Ishikawa (cell line): ENCODE measurements at regions not wholly inside any gene's neighbourhood (a gene's known extent, or its start where the extent isn't known, plus 50 kb on each side); places are given as distances from the start of the nearest gene placed in this dataset.

ENCODE experiments used
- CEBPB ChIP-seq: IDR thresholded peaks from 2 replicates; pipeline ENCODE4 v1.6.1; 2012
- CREB1 ChIP-seq: IDR thresholded peaks from 2 replicates; pipeline ENCODE4 v1.6.1; 2012; ENCODE audit warnings: low read depth
- EGR1 ChIP-seq: IDR thresholded peaks from 2 replicates; pipeline ENCODE4 v1.6.1; 2012
- EP300 ChIP-seq: IDR thresholded peaks from 2 replicates; pipeline ENCODE4 v1.6.1; 2012; ENCODE audit warnings: borderline replicate concordance
- FOXM1 ChIP-seq: IDR thresholded peaks from 2 replicates; pipeline ENCODE4 v1.6.1; 2012; ENCODE audit warnings: low read depth, borderline replicate concordance
- MAX ChIP-seq: IDR thresholded peaks from 2 replicates; pipeline ENCODE4 v1.6.1; 2012
- NFIC ChIP-seq: IDR thresholded peaks from 2 replicates; pipeline ENCODE4 v1.6.1; 2012
- RAD21 ChIP-seq: IDR thresholded peaks from 2 replicates; pipeline ENCODE4 v1.6.1; 2012; ENCODE audit warnings: low read depth
- REST ChIP-seq: IDR thresholded peaks from 2 replicates; pipeline ENCODE4 v1.6.1; 2012; ENCODE audit warnings: low read depth, mild to moderate bottlenecking
- TAF1 ChIP-seq: IDR thresholded peaks from 2 replicates; pipeline ENCODE4 v1.6.1; 2012; ENCODE audit warnings: low read depth, mild to moderate bottlenecking
- TCF12 ChIP-seq: IDR thresholded peaks from 2 replicates; pipeline ENCODE4 v1.6.1; 2012; ENCODE audit warnings: low read depth
- TEAD4 ChIP-seq: IDR thresholded peaks from 2 replicates; pipeline ENCODE4 v1.6.1; 2012
- USF1 ChIP-seq: IDR thresholded peaks from 2 replicates; pipeline ENCODE4 v1.6.1; 2012
- YY1 ChIP-seq: IDR thresholded peaks from 2 replicates; pipeline ENCODE4 v1.6.1; 2012; ENCODE audit warnings: low read depth
- ZBTB7A ChIP-seq: IDR thresholded peaks from 2 replicates; pipeline ENCODE4 v1.6.1; 2012; ENCODE audit warnings: low read depth

- no peak for TF ChIP-seq TCF12
- no peak for TF ChIP-seq EP300
- TF ChIP-seq EGR1, result no peak
- TF ChIP-seq REST, result no peak
- TF ChIP-seq TAF1, result no peak
- TF ChIP-seq TEAD4, result no peak
- no peak for TF ChIP-seq ZBTB7A
- no peak for TF ChIP-seq USF1
- TF ChIP-seq MAX, result no peak
- no peak for TF ChIP-seq CEBPB
- no peak for TF ChIP-seq RAD21
- TF ChIP-seq FOXM1, result no peak
- TF ChIP-seq YY1, result no peak
- TF ChIP-seq CREB1, result no peak
Observed at GRCh38 chr2:107195631-107196030, 309.7 kb upstream of the ST6GAL2 start.

GRCh38 chr2:107197594-107198294, 311.8 kb upstream of the ST6GAL2 start:
- TF ChIP-seq CREB1 (no peak), RAD21 (no peak)

GRCh38 chr2:107202962-107203591, 317.1 kb upstream of the ST6GAL2 start:
- TF ChIP-seq TCF12, result no peak

- TF ChIP-seq YY1, result no peak
- no peak for TF ChIP-seq TEAD4
Observed at GRCh38 chr2:107215401-107216350, 329.7 kb upstream of the ST6GAL2 start.

GRCh38 chr2:107218208-107218607, 332.2 kb upstream of the ST6GAL2 start:
- no peak for TF ChIP-seq RAD21
- no peak for TF ChIP-seq MAX
- TF ChIP-seq TCF12, result no peak
- TF ChIP-seq FOXM1, result no peak
- TF ChIP-seq TAF1, result no peak
- no peak for TF ChIP-seq EGR1
- no peak for TF ChIP-seq REST
- no peak for TF ChIP-seq EP300
- no peak for TF ChIP-seq CEBPB

GRCh38 chr2:107222466-107222865, 336.5 kb upstream of the ST6GAL2 start:
- TF ChIP-seq CREB1 (no peak), USF1 (no peak), RAD21 (no peak), NFIC (no peak), YY1 (no peak), EGR1 (no peak), TCF12 (no peak), TEAD4 (no peak)
